NCI-H1436 treated with DMSO at 0.1 percent for 48 hours (cell line): ENCODE measurements at regions not wholly inside any gene's neighbourhood (a gene's known extent, or its start where the extent isn't known, plus 50 kb on each side); places are given as distances from the start of the nearest gene placed in this dataset.
A peak's percentile ranks its signal among the peaks of the same experiment; 100 is the strongest.
"Not testable (repeated sequence)": the region's sequence is repeated elsewhere in the genome, so short reads cannot be mapped to it uniquely, and the experiment has no call there.

Experiments
- DNase-seq: peaks from one replicate; lab custom pipeline; 2025; lab: John Stamatoyannopoulos, UW

GRCh38 chr7:67301667-67302066, 305.0 kb downstream of the TYW1 start:
- DNase-seq, result no peak

DNA sequence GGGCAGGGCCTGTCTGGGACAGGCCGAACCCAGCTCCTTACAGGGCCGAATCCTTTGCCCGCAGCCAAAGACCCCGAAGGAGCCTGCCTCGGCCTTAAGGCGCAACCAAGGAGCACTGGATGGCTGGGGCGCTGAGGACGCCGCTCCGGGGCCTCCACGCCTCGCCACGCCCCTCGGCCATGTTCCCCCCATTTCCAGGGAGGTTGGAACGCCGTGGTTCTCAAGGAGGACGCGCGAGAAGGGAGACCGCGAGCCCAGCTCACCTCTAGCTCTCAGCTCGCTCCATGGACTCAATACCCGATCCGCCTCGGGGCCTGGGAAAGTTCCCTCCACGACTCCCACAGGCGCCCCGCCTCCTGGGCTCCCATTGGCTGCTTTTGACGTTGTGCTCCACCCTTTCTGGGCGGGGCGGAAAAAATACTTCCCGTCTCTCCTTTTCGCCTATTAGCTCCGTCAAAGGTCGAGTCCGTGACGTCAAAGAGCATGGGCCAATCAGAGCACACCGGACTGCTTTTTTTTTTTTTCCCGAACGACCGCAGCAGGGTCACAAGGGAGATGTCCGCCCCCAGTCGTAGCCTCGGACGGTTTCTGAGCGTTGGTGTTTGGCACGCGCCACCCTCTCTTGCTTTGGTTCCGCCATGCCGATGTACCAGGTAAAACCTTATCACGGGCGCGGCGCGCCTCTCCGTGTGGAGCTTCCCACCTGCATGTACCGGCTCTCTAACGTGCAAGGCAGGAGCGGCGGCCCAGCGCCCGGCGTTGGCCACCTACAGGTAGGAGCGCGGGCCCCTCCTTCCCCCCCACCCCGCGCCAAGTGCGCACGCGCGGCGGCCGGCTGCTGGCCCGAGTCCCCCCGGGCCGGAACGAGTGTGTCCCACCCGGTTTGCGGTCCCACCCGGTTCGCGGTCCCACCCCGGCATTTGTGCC, 305.7 kb downstream of the TYW1 start:
- peak; percentile 87 for DNase-seq

DNA sequence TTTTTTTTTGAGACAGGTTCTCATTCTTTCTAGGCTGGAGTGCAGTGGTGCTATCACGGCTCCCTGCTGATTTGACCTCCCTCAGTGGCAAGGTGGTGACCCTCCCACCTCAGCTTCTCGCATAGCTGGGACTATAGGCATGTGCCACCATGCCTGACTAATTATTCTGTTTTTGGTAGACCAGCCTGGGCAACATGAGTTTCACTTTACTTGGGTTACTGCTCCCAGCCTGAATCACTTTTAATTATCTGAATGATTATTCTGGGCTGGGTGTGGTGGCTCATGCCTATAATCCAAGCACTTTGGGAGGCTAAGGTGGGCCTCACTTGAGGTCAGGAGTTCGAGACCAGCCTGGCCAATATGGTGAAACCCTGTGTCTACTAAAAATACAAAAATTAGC, 308.2 kb downstream of the TYW1 start:
- DNase-seq, result not testable (repeated sequence)

- no peak for DNase-seq
Observed at GRCh38 chr7:67306331-67306730, 309.7 kb downstream of the TYW1 start.

DNA sequence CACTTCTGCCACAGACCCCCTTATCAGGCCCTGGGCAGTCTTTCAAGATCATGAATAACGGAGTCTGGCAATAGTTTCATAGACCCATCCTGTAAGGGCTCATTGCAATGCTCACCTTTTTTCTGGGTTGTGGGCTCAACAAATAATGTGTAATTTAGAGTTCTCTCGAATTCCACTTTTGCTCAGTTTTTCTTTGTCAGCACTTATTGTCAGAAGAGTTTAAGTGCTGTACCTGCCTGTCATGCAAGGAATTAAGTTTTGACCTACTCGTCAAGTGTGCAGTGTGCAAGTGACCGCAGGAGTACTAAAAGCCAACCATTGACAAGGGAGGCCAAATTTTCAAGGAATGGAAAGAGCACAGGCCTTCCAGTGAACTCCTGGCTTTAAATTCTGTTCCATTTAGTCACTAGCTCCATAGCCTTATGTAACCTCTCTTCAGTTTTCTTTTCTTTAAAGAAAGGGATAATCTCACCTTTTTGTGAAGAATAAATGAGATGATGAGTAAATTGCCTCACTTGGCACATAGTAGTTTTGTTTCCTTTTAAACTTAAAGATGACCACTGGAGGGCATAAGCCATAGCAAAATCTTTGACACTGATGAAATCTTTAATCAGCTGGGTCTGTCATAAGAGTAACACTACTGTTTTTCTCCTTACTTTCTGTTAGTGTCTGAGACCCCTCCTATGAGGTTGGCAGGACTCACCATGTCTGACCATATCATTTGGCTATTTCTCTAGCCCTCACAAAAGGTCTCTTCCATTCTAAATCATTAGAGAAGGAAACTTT, 313.3 kb downstream of the TYW1 start:
- no peak for DNase-seq

DNA sequence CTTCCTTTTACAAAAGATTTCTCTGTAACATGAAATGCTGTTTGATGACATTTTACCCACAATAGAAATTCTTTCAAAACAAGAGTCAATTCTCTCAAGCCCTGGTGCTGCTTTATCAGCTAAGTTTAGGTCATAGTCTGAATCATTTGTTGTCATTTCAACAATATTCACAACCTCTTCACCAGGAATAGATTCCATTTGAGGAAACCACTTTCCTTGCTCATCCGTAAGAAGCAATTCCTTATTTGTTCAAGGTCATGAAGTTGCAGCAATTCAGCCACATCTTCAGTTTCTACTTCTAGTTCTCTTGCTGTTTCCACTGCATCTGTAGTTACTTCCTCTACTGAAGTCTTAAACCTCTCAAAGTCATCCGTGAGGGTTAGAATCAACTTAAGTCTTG, 315.3 kb downstream of the TYW1 start:
- no peak for DNase-seq

DNA sequence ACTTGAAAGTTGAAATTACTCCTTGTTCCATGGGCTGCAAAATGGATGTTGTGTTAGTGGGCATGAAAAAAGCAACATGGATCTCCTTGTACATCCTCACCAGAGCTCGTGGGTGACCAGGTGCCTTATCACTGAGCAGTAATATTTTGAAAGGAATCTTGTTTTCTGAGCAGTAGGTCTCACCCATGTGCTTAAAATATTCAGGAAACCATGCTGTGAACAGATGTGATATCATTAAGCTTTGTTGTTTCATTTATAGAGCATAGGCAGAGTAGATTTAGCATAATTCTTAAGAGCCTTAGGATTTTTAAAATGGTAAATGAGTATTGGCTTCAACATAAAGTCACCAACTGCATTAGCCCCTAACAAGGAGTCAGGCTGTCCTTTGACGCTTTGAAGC, 316.6 kb downstream of the TYW1 start:
- no peak for DNase-seq

GRCh38 chr7:67316902-67317301, 320.3 kb downstream of the TYW1 start:
- DNase-seq, result not testable (repeated sequence)

GRCh38 chr7:67328257-67328656, 331.6 kb downstream of the TYW1 start:
- not testable (repeated sequence) for DNase-seq

- not testable (repeated sequence) for DNase-seq
Observed at GRCh38 chr7:67335165-67335564, 338.5 kb downstream of the TYW1 start.

GRCh38 chr7:67335663-67336062, 339.0 kb downstream of the TYW1 start:
- DNase-seq, result not testable (repeated sequence)

GRCh38 chr7:67338545-67338944, 341.9 kb downstream of the TYW1 start:
- DNase-seq, result not testable (repeated sequence)

GRCh38 chr7:67341153-67341768, 344.6 kb downstream of the TYW1 start:
- DNase-seq, result no peak

- DNase-seq, result no peak
Observed at GRCh38 chr7:67343114-67343513, 346.5 kb downstream of the TYW1 start.

- DNase-seq, result no peak
Observed at GRCh38 chr7:67343572-67343971, 346.9 kb downstream of the TYW1 start.

GRCh38 chr7:67344481-67345193, 348.0 kb downstream of the TYW1 start:
- DNase-seq, result no peak

- no peak for DNase-seq
Observed at GRCh38 chr7:67346126-67346525, 349.5 kb downstream of the TYW1 start.

- no peak for DNase-seq
Observed at GRCh38 chr7:67346876-67347275, 350.2 kb downstream of the TYW1 start.

- DNase-seq, result no peak
Observed at GRCh38 chr7:67348171-67348570, 351.5 kb downstream of the TYW1 start.

- DNase-seq, result not testable (repeated sequence)
Observed at GRCh38 chr7:67357653-67358052, 361.0 kb downstream of the TYW1 start.

- not testable (repeated sequence) for DNase-seq
Observed at GRCh38 chr7:67358316-67358715, 361.7 kb downstream of the TYW1 start.

- DNase-seq, result not testable (repeated sequence)
Observed at GRCh38 chr7:67358738-67359137, 362.1 kb downstream of the TYW1 start.
